Glutamatergic neuron (in vitro differentiated cells): ENCODE measurements at regions not wholly inside any gene's neighbourhood (a gene's known extent, or its start where the extent isn't known, plus 50 kb on each side); places are given as distances from the start of the nearest gene placed in this dataset.

Experiments
- DNase-seq: peaks from one replicate; pipeline ENCODE4 v3.0.0; 2022
- H3K27ac Mint-ChIP-seq: one replicate; pipeline ENCODE4 v1.8.0; 2020; ENCODE audit warnings: mild to moderate bottlenecking, mixed read lengths, inconsistent platforms; ENCODE audit not compliant: unreplicated experiment
- H3K27me3 Mint-ChIP-seq: one replicate; pipeline ENCODE4 v1.8.0; 2020; ENCODE audit warnings: mild to moderate bottlenecking, moderate library complexity, mixed read lengths, inconsistent platforms; ENCODE audit not compliant: unreplicated experiment
- H3K36me3 Mint-ChIP-seq: one replicate; pipeline ENCODE4 v1.8.0; 2020; ENCODE audit warnings: mild to moderate bottlenecking, mixed read lengths, inconsistent platforms; ENCODE audit not compliant: unreplicated experiment
- H3K4me1 Mint-ChIP-seq: one replicate; pipeline ENCODE4 v1.8.0; 2020; ENCODE audit warnings: mild to moderate bottlenecking, low read depth, mixed read lengths, inconsistent platforms; ENCODE audit not compliant: unreplicated experiment
- H3K4me3 Mint-ChIP-seq: one replicate; pipeline ENCODE4 v1.8.0; 2020; ENCODE audit warnings: mild to moderate bottlenecking, mixed read lengths, inconsistent platforms; ENCODE audit not compliant: unreplicated experiment
- H3K9me3 Mint-ChIP-seq: one replicate; pipeline ENCODE4 v1.8.0; 2020; ENCODE audit warnings: mild to moderate bottlenecking, moderate library complexity, mixed read lengths, inconsistent platforms; ENCODE audit not compliant: unreplicated experiment
- CTCF ChIP-seq: fragments of 200-600 bp; sonication (generic); IDR thresholded peaks from one replicate; pipeline ENCODE4 v1.5.0; 2021; ENCODE audit not compliant: partially characterized antibody, unreplicated experiment

- TF ChIP-seq CTCF: no peak
- no peak overlapping the region for H3K27ac Mint-ChIP-seq
- peaks cover 7% of the 10 kb centered on the region for H3K36me3 Mint-ChIP-seq
- no peaks in the 10 kb centered on the region for H3K4me1 Mint-ChIP-seq
- DNase-seq: peak; percentile 30
- H3K4me3 Mint-ChIP-seq: no peak overlapping the region
- no peaks in the 10 kb centered on the region for H3K27me3 Mint-ChIP-seq
- H3K9me3 Mint-ChIP-seq: no peaks in the 10 kb centered on the region
Measured at GRCh38 chr1:230581446-230582079, 60.7 kb upstream of the COG2 start.

- no peak for TF ChIP-seq CTCF
- H3K36me3 Mint-ChIP-seq: peaks cover 7% of the 10 kb centered on the region
- DNase-seq: no peak
- H3K9me3 Mint-ChIP-seq: no peaks in the 10 kb centered on the region
- no peaks in the 10 kb centered on the region for H3K4me1 Mint-ChIP-seq
- H3K27me3 Mint-ChIP-seq: no peaks in the 10 kb centered on the region
- no peak overlapping the region for H3K27ac Mint-ChIP-seq
- H3K4me3 Mint-ChIP-seq: no peak overlapping the region
Measured at GRCh38 chr1:230578616-230579015, 63.7 kb upstream of the COG2 start.

- no peaks in the 10 kb centered on the region for H3K9me3 Mint-ChIP-seq
- no peak for TF ChIP-seq CTCF
- H3K4me1 Mint-ChIP-seq: no peaks in the 10 kb centered on the region
- DNase-seq: no peak
- no peak overlapping the region for H3K4me3 Mint-ChIP-seq
- H3K27me3 Mint-ChIP-seq: no peaks in the 10 kb centered on the region
- H3K36me3 Mint-ChIP-seq: peaks cover 7% of the 10 kb centered on the region
- no peak overlapping the region for H3K27ac Mint-ChIP-seq
Measured at GRCh38 chr1:230577537-230577936, 64.7 kb upstream of the COG2 start.

- no peak for TF ChIP-seq CTCF
- no peaks in the 10 kb centered on the region for H3K4me1 Mint-ChIP-seq
- no peak for DNase-seq
- H3K4me3 Mint-ChIP-seq: no peak overlapping the region
- H3K9me3 Mint-ChIP-seq: no peaks in the 10 kb centered on the region
- H3K27ac Mint-ChIP-seq: no peak overlapping the region
- no peaks in the 10 kb centered on the region for H3K36me3 Mint-ChIP-seq
- no peaks in the 10 kb centered on the region for H3K27me3 Mint-ChIP-seq
Measured at GRCh38 chr1:230575886-230576500, 66.3 kb upstream of the COG2 start.

- no peak for TF ChIP-seq CTCF
- Mint-ChIP-seq H3K36me3 (no peaks in the 10 kb centered on the region), H3K4me1 (no peaks in the 10 kb centered on the region), H3K27ac (no peak overlapping the region), H3K9me3 (no peaks in the 10 kb centered on the region), H3K4me3 (no peak overlapping the region), H3K27me3 (no peaks in the 10 kb centered on the region)
- DNase-seq: no peak
Measured at GRCh38 chr1:230574502-230574901, 67.8 kb upstream of the COG2 start.
